ENCODE measurements at regions not wholly inside any gene's neighbourhood (a gene's known extent, or its start where the extent isn't known, plus 50 kb on each side); places are given as distances from the start of the nearest gene placed in this dataset.

GRCh38 chr6:22067671-22068070, 229.2 kb downstream of the PRL start:
- DNase-seq (ENCODE audit: extremely low spot score, insufficient read length, low read depth) (no peak), FAIRE-seq (no peak)

DNA sequence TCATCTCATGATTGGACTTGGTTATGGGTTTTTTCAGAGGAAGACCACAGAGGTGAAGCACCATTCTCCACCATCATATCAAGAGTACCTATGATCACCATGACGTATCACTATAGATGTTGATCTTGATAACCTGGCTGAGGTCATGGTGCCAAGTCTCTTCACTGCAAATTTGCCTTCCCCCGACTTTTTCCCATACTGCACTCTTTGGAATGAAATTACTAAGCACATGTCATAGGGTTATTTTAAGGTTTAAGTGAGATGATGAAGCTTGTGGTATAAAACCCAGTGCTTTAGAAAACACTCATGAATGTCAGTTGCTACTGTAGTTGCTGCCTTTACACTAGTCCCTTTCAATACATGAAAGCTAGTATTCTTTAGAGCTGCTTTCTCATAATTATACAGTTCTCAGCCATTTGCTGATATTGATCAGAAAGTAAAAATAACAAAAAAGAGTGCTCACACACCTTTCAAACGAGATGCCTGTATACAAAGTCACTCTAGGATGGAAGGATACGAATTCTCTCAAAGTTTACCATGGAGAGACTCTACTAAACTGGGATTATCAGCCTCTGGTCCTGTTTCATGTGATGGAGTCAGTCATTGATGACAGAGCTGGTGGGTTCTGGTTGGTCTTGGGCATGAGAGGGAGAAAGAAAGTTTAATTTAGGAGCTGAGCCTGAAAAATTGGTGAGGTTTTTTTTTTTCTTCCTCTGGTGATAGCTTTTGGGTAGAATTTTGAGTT, 228.1 kb downstream of the PRL start:
- FAIRE-seq: no peak
- DNase-seq (ENCODE audit: extremely low spot score, insufficient read length, low read depth): no peak

- DNase-seq (ENCODE audit: extremely low spot score, insufficient read length, low read depth) (no peak), FAIRE-seq (no peak)
Observed at GRCh38 chr6:22069306-22069800, 227.5 kb downstream of the PRL start.

GRCh38 chr6:22071270-22072041, 225.4 kb downstream of the PRL start:
- FAIRE-seq (no peak), DNase-seq (ENCODE audit: extremely low spot score, insufficient read length, low read depth) (no peak)

- no peak for FAIRE-seq
- DNase-seq (ENCODE audit: extremely low spot score, insufficient read length, low read depth): no peak
Observed at GRCh38 chr6:22072949-22073348, 223.9 kb downstream of the PRL start.

GRCh38 chr6:22073516-22074198, 223.2 kb downstream of the PRL start:
- DNase-seq (ENCODE audit: extremely low spot score, insufficient read length, low read depth) (no peak), FAIRE-seq (no peak)

GRCh38 chr6:22078288-22078687, 218.5 kb downstream of the PRL start:
- FAIRE-seq (no peak), DNase-seq (ENCODE audit: extremely low spot score, insufficient read length, low read depth) (no peak)

- DNase-seq (ENCODE audit: extremely low spot score, insufficient read length, low read depth): no peak
- FAIRE-seq: no peak
Observed at GRCh38 chr6:22078802-22079545, 217.9 kb downstream of the PRL start.

- no peak for FAIRE-seq
- no peak for DNase-seq (ENCODE audit: extremely low spot score, insufficient read length, low read depth)
Observed at GRCh38 chr6:22079783-22080182, 217.1 kb downstream of the PRL start.

DNA sequence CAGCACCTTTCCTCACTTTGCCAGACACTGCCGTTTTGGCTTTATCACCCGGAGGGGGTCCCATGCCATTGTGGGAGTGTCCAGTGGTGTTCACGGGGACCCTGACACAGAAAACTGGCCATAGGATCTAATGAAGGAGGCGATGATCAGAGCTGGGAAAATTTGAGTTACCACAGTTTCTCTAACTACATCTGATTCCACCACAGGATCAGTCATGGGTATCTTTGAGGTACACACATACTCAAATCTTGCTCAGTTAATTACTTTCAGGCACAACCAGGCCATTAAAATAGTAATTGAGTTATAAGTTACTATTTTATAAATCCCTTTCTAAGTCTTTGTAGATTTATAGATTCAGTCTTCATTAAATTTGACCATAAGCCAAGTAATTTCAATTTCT, 215.1 kb downstream of the PRL start:
- no peak for DNase-seq (ENCODE audit: extremely low spot score, insufficient read length, low read depth)
- peak; percentile 39 for FAIRE-seq

DNA sequence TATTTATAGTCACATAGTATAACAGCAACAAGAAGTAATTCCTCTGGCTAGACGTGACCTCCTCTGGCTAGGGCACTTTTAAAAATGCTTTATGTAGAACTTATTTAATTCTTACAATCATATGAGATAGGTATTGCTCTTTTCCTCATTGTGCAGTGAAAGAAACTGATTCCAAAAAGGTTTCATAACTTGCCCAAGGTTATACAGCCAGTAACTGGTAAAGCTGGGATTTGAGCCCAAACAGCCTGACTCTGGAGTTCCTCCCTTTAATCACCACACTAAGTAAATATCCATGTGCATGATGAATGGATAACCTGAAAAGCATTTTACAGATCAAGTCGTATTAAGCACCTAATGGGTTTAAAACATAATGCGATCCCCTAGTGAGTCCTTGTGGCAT, 214.6 kb downstream of the PRL start:
- FAIRE-seq: no peak
- DNase-seq (ENCODE audit: extremely low spot score, insufficient read length, low read depth): no peak

DNA sequence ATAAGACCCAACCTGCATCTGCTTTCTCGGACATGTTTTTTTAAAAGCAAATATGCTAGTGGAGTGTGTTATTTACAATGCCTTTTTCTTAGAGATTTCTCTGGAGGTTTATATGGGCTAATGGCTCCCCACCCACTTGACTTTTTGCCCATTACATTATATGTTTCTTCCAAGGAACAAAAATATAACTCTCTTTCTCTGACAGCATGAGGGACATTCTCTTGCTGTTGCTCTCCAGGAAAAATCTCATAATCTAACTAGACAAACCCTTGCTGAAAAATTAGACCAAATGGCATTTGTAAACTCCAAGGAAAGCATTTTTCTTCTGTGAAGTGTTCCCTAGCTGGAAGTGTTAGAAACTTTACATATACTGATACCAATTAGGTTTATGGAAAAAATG, 213.7 kb downstream of the PRL start:
- DNase-seq (ENCODE audit: extremely low spot score, insufficient read length, low read depth) (no peak), FAIRE-seq (no peak)

DNA sequence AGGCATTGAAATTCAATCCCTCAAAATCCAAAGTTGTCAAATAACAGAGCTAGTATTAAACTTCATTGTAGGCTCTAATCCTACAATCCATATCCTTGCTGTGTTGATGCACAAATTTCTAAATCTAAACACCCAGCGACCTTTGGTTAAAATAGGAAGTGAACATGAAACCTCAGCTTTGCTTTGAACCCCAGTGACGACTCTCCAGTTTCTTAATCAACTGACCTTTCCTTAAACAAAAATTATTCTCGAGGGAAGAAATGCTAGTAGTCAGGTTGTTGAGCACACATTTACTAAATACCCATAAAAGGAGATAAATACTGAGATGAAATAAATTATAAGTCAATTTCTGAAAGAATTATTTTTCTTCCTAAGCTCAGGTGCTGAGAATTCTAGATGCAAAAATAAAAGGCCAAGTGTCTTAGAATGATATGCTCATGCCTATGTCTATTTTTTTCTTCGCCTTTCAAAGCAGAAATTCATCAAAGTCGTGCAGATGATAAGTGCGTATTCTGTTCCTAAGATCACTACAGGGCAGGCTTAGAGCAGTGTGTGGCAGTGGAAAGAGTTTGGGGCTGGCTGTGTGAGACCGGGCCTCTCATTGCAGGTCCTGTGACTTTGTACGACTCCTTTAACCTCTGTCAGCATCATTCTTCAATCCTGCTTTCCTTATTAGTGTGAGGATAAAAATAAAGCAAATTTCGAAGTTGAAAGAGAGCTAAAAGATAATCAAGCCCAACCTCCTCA, 208.7 kb downstream of the PRL start:
- FAIRE-seq: no peak
- DNase-seq (ENCODE audit: extremely low spot score, insufficient read length, low read depth): no peak

DNA sequence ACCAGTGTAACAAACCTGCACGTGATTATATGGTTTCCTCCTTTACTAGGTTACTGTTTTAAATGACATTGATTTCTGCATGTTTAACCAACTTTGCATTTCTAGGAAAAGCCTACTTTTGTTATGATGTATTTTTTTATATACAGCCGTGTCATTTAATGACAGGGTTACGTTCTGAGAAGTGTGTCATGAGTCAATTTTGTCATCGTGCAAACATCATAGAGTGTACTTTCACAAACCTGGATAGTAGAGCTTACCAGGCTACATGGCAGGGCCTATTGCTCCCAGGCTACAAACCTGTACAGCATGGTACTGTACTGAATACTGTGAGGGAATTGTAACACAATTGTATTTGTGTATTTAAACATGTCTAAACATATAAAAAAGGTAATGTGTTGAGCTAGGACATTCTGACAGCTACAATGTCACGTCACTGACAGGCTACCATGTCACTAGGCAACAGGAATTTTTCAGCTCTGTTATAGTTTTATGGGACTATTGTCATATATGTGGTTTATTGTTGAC, 205.3 kb downstream of the PRL start:
- FAIRE-seq (no peak), DNase-seq (ENCODE audit: extremely low spot score, insufficient read length, low read depth) (no peak)

DNA sequence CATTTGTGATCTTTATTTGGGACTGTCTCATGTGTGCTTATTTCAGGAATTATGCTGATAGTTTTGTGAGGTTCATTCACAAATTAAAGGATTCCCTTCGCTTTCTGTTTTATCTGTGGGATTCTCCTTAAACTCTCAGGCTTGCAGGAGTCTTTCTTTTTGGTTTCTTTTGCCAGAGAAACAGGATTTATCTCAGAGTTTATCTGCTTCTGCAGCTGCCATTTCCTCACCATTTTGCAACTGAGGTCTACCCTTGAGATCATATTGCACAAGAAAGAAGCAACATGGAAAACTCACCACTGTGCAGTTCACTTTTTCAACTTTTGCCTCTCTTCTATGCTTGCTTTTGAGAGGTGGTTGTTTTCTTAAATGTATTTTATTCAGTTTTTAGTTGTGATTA, 201.0 kb downstream of the PRL start:
- FAIRE-seq (no peak), DNase-seq (ENCODE audit: extremely low spot score, insufficient read length, low read depth) (no peak)

DNA sequence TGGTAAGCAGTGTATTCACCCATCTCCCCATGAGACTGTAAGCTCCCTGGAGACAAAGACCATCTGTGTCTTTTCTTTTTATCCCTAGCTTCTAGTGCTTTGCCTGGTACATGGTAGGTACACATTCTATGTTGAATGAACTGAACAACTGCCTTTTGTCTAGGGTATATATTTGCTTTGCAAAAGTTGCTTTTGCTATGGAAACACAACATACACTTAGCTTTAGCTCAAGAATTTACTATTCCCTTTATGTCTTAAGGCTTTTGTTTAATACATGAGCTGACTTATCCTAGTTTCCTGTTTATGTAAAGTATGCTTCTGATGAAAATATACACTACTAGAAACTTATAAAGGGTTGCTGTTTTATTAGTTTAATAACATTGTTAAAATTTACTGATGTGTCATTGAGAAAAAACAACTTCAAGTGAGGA, 198.2 kb downstream of the PRL start:
- FAIRE-seq: no peak

GRCh38 chr6:22099231-22099630, 197.6 kb downstream of the PRL start:
- FAIRE-seq: no peak
- no peak for DNase-seq (ENCODE audit: extremely low spot score, insufficient read length, low read depth)

More for the DNA sequence above, 198.2 kb downstream of the PRL start:
- no peak for DNase-seq (ENCODE audit: extremely low spot score, insufficient read length, low read depth)

DNA sequence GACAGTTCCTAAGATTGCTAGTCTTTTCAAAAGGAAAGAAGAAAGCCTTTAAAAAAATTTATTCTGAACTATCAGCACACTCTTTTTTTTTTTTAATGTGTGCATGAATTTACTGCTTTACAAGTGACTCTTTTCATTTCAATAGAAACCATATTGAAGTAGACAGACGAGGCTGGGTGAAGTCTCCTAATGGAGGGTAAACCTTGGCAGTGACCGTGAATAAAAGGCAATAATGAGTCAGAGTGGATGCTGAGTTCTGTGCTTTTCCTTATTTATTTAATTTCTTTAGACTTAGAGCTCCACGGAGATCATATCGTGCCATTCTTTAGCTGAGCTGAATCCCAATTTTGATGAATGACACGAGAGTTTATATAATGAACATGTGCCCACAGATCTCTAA, 196.9 kb downstream of the PRL start:
- DNase-seq (ENCODE audit: extremely low spot score, insufficient read length, low read depth) (no peak), FAIRE-seq (no peak)

DNA sequence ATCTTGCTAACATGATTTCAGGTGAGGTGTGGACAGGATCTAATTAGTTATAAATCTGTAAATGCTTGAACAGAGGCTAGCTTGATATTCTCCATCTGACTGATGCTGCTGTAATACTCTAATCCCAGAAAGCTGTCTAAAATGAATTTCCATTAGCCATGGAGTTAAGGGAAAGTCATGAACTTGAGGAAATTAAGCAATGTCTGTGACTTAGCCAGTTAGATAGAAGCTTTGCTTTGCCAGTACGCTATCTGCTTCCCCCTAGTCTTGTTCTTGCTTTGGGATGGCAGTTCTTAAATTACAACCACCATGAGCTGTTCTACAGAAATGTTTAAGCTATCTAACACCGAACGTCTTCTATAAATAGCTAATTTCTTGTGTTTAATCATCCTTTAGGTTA, 195.7 kb downstream of the PRL start:
- DNase-seq (ENCODE audit: extremely low spot score, insufficient read length, low read depth) (no peak), FAIRE-seq (no peak)
